NOMO-1 treated with DMSO at 0.1 percent for 48 hours (cell line): ENCODE measurements at regions not wholly inside any gene's neighbourhood (a gene's known extent, or its start where the extent isn't known, plus 50 kb on each side); places are given as distances from the start of the nearest gene placed in this dataset.
"Not testable (repeated sequence)": the region's sequence is repeated elsewhere in the genome, so short reads cannot be mapped to it uniquely, and the experiment has no call there.

Source experiments
- DNase-seq: peaks from one replicate; lab custom pipeline; 2025; ENCODE audit not compliant: unreplicated experiment; lab: John Stamatoyannopoulos, UW

GRCh38 chr2:52097071-52097470 lies 1065.1 kb upstream of the NRXN1 start:
- peak; percentile 3 for DNase-seq

- peak; percentile 18 for DNase-seq
These were observed 1052.8 kb upstream of the NRXN1 start for GRCh38 chr2:52084759-52085158.

GRCh38 chr2:52083214-52083613 lies 1051.3 kb upstream of the NRXN1 start:
- DNase-seq: no peak

GRCh38 chr2:52082646-52083045 lies 1050.7 kb upstream of the NRXN1 start:
- no peak for DNase-seq

- DNase-seq: no peak
These were observed 1047.7 kb upstream of the NRXN1 start for GRCh38 chr2:52079602-52080001.

GRCh38 chr2:52077159-52077558 lies 1045.2 kb upstream of the NRXN1 start:
- no peak for DNase-seq

- no peak for DNase-seq
These were observed 1042.3 kb upstream of the NRXN1 start for GRCh38 chr2:52074130-52074719.

- no peak for DNase-seq
These were observed 1041.0 kb upstream of the NRXN1 start for GRCh38 chr2:52072949-52073348.

GRCh38 chr2:52070665-52071064 lies 1038.7 kb upstream of the NRXN1 start:
- no peak for DNase-seq

GRCh38 chr2:52064234-52064633 lies 1032.3 kb upstream of the NRXN1 start:
- DNase-seq: no peak

- no peak for DNase-seq
These were observed 1022.9 kb upstream of the NRXN1 start for GRCh38 chr2:52054824-52055223.

- DNase-seq: no peak
These were observed 1004.9 kb upstream of the NRXN1 start for GRCh38 chr2:52036853-52037252.

- no peak for DNase-seq
These were observed 1004.1 kb upstream of the NRXN1 start for GRCh38 chr2:52036024-52036423.

- no peak for DNase-seq
These were observed 1003.5 kb upstream of the NRXN1 start for GRCh38 chr2:52035391-52035790.

GRCh38 chr2:52034706-52035105 lies 1002.8 kb upstream of the NRXN1 start:
- DNase-seq: no peak

- DNase-seq: no peak
These were observed 990.1 kb upstream of the NRXN1 start for GRCh38 chr2:52022006-52022405.

- no peak for DNase-seq
These were observed 985.8 kb upstream of the NRXN1 start for GRCh38 chr2:52017646-52018235.

- not testable (repeated sequence) for DNase-seq
These were observed 975.0 kb upstream of the NRXN1 start for GRCh38 chr2:52006821-52007366.

GRCh38 chr2:52000151-52000855 lies 968.4 kb upstream of the NRXN1 start:
- no peak for DNase-seq

- no peak for DNase-seq
These were observed 967.0 kb upstream of the NRXN1 start for GRCh38 chr2:51998890-51999289.

GRCh38 chr2:51997571-51997970 lies 965.6 kb upstream of the NRXN1 start:
- DNase-seq: no peak

- no peak for DNase-seq
These were observed 963.4 kb upstream of the NRXN1 start for GRCh38 chr2:51995293-51995692.
